Mucosa of descending colon (tissue), 3 donors: ENCODE measurements at regions not wholly inside any gene's neighbourhood (a gene's known extent, or its start where the extent isn't known, plus 50 kb on each side); places are given as distances from the start of the nearest gene placed in this dataset.

Experiments
- ATAC-seq: fragments of 200-7000 bp; cut with Tn5 transposase; one replicate; pipeline ENCODE4 v1.9.1; 2020; ENCODE audit warnings: mild to moderate bottlenecking, moderate library complexity
- DNase-seq, 3 donors: peaks; one replicate each; pipeline ENCODE4 v3.0.0-alpha.2; 2020
- H3K36me3 ChIP-seq: fragments of 200-600 bp; one replicate; pipeline ENCODE4 v1.8.0; 2021; ENCODE audit warnings: low read depth, mild to moderate bottlenecking
- H3K4me1 ChIP-seq: fragments of 200-600 bp; one replicate; pipeline ENCODE4 v1.8.0; 2021; ENCODE audit warnings: low read depth, mild to moderate bottlenecking
- H3K4me3 ChIP-seq: fragments of 200-600 bp; one replicate; pipeline ENCODE4 v1.8.0; 2021; ENCODE audit warnings: mild to moderate bottlenecking
- H3K9me3 ChIP-seq: fragments of 200-600 bp; one replicate; pipeline ENCODE4 v1.8.0; 2021; ENCODE audit warnings: mild to moderate bottlenecking
- CTCF ChIP-seq: fragments of 200-600 bp; IDR thresholded peaks from one replicate; pipeline ENCODE4 v1.8.0; 2022; ENCODE audit warnings: antibody characterized with exemption, mild to moderate bottlenecking
- intact Hi-C, 2 donors: fragments of 100-400 bp; cut with DNase I in 1 of 2; cut with micrococcal nuclease in 1 of 2; formaldehyde crosslinking; loops; one replicate each; pipeline versions ENCODE4 v1.11.0 to v1.11.1; 2022; cut with DNase I, micrococcal nuclease
- donor health status: DM: no; HTN: no; CAD: no; lungs with moderate emphysema.
- donor health status: DM: no; HTN: no; CAD: no.
- donor health status: DM: no; HTN: yes; CAD: no.

DNA sequence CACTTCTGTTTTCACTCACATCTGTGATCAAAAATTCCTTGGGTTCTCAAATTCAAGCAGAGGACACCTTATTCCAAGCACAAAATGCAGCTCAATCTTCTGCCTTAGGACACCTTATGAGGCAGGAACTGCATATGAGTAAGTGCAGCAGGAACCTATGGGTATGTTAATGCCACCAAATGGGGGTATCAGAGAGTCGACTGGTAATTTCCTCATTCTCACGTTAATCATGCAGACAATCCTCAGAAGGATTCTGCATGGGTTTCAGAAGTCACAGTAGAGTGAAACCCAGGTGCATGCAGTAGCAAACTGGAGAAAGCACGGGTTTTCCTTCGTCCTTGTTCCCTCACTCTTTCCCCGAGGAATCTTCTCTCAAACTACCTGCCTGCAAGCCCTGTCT lies 452.8 kb downstream of the CBLN2 start:
- H3K4me1 ChIP-seq: no peaks in the 10 kb centered on the region
- DNase-seq: no peak
- no peak for ATAC-seq
- H3K4me3 ChIP-seq: no peak overlapping the region
- no peaks in the 10 kb centered on the region for H3K36me3 ChIP-seq
- no peak for TF ChIP-seq CTCF
- no peaks in the 10 kb centered on the region for H3K9me3 ChIP-seq
- intact Hi-C loops: no loop called here

GRCh38 chr18:72089432-72089831 lies 454.7 kb downstream of the CBLN2 start:
- ATAC-seq (no peak), DNase-seq (no peak)
- no peak for TF ChIP-seq CTCF
- no peak overlapping the region for H3K4me3 ChIP-seq
- H3K36me3 ChIP-seq: no peaks in the 10 kb centered on the region
- intact Hi-C loops: no loop called here
- no peaks in the 10 kb centered on the region for H3K4me1 ChIP-seq
- no peaks in the 10 kb centered on the region for H3K9me3 ChIP-seq

- Histone ChIP-seq H3K36me3 (no peaks in the 10 kb centered on the region), H3K4me3 (no peak overlapping the region), H3K9me3 (no peaks in the 10 kb centered on the region), H3K4me1 (no peaks in the 10 kb centered on the region)
- ATAC-seq (no peak), DNase-seq (no peak)
- intact Hi-C loops: no loop called here
- TF ChIP-seq CTCF: no peak
Observed at GRCh38 chr18:72086421-72086820, 457.7 kb downstream of the CBLN2 start.

DNA sequence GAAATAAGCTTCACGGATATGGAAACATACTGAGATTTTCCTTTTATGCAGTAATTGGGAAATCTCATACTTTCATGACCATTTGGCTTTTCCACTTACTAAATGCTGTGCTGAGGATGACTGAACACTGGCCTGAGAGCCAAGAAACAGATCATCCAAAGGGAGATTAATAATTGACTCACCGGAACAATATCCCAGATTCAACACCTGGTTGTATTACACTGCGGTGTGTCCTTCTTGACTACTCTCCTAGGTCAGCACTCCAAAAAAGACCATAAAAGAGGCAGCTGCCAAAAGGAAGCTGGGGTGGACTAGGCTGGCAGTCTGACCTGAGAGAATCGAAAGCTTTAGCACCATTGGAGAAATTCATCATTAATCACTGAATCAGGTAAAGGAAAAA lies 469.1 kb downstream of the CBLN2 start:
- no peak for DNase-seq
- ATAC-seq: peak; percentile 20
- intact Hi-C loops: no loop called here

GRCh38 chr18:72063001-72063400 lies 481.1 kb downstream of the CBLN2 start:
- no peak for TF ChIP-seq CTCF
- Histone ChIP-seq H3K4me3 (no peak overlapping the region), H3K4me1 (no peaks in the 10 kb centered on the region), H3K36me3 (no peaks in the 10 kb centered on the region), H3K9me3 (no peaks in the 10 kb centered on the region)
- intact Hi-C loops: no loop called here
- ATAC-seq: no peak
- no peak for DNase-seq

More for the DNA sequence above, 469.1 kb downstream of the CBLN2 start:
- Histone ChIP-seq H3K4me1 (no peaks in the 10 kb centered on the region), H3K36me3 (no peaks in the 10 kb centered on the region), H3K9me3 (no peaks in the 10 kb centered on the region), H3K4me3 (no peak overlapping the region)
- no peak for TF ChIP-seq CTCF

GRCh38 chr18:72058851-72059250 lies 485.3 kb downstream of the CBLN2 start:
- Histone ChIP-seq H3K36me3 (no peaks in the 10 kb centered on the region), H3K4me1 (no peaks in the 10 kb centered on the region), H3K9me3 (no peaks in the 10 kb centered on the region), H3K4me3 (no peak overlapping the region)
- TF ChIP-seq CTCF: no peak
- intact Hi-C loops: no loop called here
- ATAC-seq (no peak), DNase-seq (no peak)
